Activated CD4-positive, CD25-positive, alpha-beta regulatory T cell treated with anti-CD3 and anti-CD28 coated beads, Interleukin-2, amount 50 U/mL, for 72 hours (primary cell): ENCODE measurements at regions not wholly inside any gene's neighbourhood (a gene's known extent, or its start where the extent isn't known, plus 50 kb on each side); places are given as distances from the start of the nearest gene placed in this dataset.

Source experiments
- DNase-seq: peaks from one replicate; pipeline ENCODE4 v3.0.0; 2021

- DNase-seq: no peak
Observed at GRCh38 chr1:228979325-228979699, 244.0 kb downstream of the RHOU start.

- DNase-seq: no peak
Observed at GRCh38 chr1:228979774-228980173, 244.5 kb downstream of the RHOU start.

GRCh38 chr1:228980232-228980937, 245.1 kb downstream of the RHOU start:
- no peak for DNase-seq

GRCh38 chr1:228982637-228983036, 247.4 kb downstream of the RHOU start:
- DNase-seq: no peak

DNA sequence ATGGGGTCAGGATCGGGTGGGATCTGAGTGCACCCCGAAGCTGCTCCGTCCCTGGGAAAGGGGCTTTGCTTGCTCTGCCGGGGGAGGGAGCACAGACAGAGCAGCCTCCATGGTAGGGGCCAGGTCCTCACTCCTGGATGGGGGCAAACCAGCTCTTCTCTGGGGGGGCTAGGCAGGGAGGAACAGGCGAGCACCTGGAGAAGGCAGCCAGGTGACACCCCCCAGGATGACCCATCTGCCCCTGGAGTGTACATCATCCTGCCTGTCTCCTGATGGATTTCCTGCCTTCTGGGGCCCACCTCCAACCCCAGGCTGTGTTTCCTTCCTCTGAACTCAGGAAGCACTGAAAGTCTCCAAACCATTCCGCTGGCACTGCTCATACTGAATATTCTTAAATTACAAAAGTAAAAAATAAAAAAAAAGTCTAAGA, 248.0 kb downstream of the RHOU start:
- no peak for DNase-seq

DNA sequence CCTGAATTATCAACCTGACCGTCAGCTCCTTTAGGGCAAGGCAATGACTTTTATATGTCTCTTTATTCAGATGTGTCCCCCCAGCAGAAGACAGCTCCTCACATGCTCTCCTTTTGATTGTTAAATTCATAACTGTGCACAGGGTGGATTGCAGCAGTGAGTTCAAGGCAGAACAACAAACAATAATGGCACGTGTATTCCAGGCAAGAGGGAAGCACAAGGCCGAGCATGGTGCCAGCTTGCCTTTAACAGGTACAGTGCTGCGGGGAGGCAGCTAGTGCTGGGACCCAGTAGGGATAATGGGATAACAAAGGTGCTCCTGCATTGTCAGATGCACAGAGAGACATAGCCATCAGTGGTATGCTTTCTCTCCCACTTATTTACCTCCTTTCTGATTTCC, 248.4 kb downstream of the RHOU start:
- DNase-seq: no peak

DNA sequence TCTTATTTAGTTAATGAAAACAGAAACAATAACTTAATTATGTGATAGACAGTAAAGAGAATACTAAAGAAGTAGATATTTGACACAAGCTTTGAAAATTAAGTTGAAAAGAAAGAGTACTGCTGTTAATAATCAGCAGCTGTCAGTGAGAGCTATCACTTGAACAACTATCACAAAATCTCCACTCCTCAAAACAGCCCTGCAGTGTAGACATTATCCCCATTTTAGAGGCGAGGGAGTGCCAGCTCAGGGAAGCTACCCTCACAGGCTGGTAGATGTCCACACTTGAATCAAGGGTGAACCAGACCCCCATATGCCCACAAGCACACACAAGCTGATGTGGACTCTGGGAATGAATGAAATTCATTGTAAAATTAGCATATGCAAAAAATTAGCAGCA, 248.8 kb downstream of the RHOU start:
- no peak for DNase-seq

DNA sequence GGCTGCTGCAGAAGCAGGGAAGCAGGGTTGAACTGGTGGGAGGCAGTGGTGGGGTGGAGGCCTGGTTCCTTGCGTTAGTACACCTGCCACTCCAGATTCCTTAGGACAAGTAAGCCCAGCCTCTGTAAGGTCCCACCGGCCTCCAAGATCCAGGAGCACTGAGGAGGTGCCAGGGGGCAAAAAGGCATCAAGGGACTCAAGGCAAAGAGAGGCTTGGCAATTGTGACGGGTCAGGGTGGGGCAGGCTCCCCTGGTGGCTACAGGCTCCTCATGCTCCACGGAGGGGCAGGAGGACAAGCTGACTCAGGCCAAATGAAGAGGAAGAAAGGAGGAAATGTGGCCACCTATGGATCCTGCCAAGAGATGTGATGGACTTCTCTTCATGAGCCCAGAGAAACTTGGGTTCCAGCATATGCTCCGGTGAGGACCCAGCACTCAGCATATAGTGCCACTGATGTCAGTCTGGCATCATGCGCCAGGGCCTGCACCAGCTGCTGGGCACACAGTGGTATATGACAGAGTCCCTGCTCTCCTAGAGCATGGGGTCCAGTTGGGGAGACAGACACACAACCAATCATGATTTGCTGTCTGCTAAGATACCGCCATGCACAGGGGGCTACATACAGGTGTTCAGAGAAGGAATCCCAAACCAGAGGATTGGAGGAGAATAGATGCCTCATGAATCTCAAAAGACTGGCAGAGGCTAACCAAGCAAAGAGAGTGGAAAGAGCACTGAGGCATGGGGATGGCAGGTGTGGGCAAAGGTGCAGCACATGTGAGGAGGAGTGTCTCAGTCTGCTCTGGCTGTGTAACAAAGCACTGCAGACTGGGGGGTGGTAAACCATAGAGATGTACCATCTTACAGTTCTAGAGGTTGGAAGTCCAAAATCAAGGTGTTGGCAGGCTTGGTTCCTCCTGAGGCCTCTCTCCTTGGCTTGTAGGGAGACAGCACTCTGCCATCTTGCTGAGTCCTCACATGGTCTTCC, 249.7 kb downstream of the RHOU start:
- DNase-seq: no peak

GRCh38 chr1:228985661-228986060, 250.4 kb downstream of the RHOU start:
- no peak for DNase-seq

DNA sequence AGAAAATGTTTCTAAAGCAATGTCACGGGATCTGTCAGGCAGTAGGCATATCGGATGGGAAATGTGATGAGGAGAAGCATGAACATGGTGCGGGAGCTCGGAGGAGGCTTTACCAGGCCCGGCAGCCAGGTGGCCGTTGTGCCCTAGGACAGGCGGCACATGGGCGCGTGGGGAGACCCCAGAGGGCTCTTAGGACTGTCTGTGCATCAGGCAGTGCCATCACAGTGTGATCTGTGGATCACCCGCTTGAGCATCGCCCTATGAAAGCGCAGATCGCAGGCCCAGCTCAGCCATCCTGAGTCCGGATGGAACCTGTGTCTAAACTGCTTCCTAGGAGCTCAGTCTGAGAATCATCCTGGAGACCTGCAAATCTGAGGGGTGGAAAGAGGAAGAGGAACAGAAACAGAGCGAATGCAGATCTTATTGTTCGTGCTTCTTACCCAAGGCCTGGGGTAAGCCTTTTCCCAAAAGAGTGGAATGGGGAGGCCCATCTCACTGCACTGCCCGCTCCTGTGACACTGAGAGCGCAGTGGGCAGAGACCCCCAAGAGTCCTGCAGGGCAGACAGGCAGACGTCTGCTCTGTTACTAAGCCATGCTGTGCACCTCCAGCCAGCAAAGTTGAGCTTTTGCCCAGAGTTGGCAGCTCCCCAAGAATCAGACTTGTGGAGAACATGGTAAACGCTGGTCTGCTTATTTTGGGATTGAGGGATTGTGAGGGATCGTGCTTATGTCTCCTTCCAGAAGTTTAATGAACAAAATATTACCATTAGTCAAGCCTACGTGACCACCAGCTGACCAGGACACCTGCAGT, 251.0 kb downstream of the RHOU start:
- DNase-seq: no peak

DNA sequence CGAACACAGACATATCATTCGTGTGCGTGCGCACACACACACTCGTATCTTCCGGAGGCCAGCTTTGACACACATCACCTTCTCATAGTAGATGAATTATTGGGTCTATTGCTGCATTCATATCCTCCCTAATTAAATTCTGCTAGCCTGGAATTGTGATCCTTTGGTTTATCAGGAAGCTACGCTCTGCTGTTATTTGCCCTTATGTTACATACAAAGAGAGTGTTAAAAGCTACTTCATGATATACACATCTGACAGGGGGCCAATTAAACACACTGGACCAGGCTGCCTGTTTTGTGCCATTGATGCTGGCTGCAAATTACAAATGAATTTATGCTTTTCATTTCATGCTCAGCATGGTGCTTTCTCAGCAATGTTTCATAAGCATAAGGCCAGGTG, 252.0 kb downstream of the RHOU start:
- DNase-seq: no peak

GRCh38 chr1:228987736-228988506, 252.6 kb downstream of the RHOU start:
- no peak for DNase-seq

DNA sequence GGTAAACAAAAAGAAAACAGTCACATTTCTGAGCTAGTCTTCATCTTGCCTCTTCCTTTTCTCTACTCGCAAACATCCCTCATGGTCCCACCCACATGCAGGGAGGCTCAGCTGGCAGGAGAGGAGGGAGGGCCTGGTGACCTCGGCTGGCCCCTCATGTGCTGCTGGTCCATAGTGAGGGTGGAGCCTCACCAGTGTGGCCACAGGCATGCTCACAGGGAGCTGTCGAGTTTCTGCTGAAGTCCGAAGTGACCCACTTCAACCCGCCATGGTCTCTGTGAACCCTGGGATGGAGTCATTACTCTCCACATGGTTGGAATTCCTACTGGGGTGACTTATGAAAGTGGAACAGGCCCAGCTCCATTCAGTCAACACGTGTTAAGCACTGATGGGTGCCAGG, 253.4 kb downstream of the RHOU start:
- DNase-seq: no peak

GRCh38 chr1:228989176-228989575, 253.9 kb downstream of the RHOU start:
- DNase-seq: no peak

- no peak for DNase-seq
Observed at GRCh38 chr1:228989676-228989991, 254.4 kb downstream of the RHOU start.

- no peak for DNase-seq
Observed at GRCh38 chr1:228989992-228990827, 254.9 kb downstream of the RHOU start.

GRCh38 chr1:228990906-228991569, 255.8 kb downstream of the RHOU start:
- DNase-seq: no peak

GRCh38 chr1:228992044-228992443, 256.8 kb downstream of the RHOU start:
- DNase-seq: no peak

DNA sequence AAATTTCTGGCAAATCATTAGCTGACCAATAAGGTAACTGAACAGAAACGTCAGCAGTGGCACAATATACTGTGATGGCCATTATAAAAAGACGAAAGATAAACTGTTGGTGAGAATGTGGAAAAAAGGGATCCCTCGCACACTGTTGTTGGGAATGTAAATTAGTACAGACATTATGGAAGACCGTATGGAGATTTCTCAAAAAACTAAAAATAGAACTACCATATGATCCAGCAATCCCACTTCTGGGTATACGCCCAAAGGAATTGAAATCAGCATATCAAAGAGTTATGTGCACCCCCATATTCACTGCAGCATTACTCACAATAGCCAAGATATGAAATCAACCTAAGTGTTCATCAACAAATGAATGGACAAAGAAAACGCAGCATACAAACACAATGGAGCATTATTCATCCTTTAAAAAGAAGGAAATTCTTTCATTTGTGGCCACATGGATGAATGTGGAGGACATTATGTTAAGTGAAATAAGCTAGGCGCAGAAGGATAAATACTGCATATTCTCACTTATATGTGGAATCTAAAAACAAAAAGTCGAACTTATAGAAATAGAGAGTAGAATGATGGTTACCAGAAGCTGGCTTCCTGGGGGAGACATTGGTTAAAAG, 257.7 kb downstream of the RHOU start:
- DNase-seq: no peak
